ENCODE measurements at regions not wholly inside any gene's neighbourhood (a gene's known extent, or its start where the extent isn't known, plus 50 kb on each side); places are given as distances from the start of the nearest gene placed in this dataset.

DNA sequence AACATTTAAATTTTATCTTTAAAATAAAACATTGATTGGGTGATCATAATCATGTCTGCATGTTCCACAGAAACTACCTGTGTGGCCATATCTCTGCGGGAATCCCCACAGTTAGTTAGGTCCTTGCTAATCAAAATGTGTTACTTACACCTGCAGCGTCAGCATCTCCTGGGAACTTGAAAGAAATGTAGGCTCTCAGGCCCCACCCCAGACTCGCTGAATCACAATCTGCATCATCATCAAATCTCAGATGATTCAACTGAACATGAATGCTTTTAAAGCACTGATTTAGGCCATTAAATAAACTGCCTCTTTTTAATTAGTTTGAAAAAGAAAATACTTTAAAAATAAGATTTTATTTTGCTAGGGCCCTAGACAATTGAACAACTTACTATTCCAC is 577.8 kb downstream of the PYDC2 start:
- Histone ChIP-seq H3K36me3 (ENCODE audit: control insufficient read depth in 2 of 2, insufficient read depth in 1 of 2, low read length in 2 of 2) (no peaks in the 10 kb centered on the region), H3K4me3 (ENCODE audit: low read depth, low read length) (no peak overlapping the region), H3K27ac (ENCODE audit: extremely low read depth, low read depth, low read length) (no peak overlapping the region), H3K9me3 (ENCODE audit: control insufficient read depth, insufficient read depth, low read depth, low read length) (no peaks in the 10 kb centered on the region), H3K4me1 (ENCODE audit: control insufficient read depth, insufficient read depth, low read length) (no peaks in the 10 kb centered on the region)
- TF ChIP-seq KLF1 (tag by site-specific recombination; IDR thresholded peaks at IDR 0.05) (no peak), ZNF624 (tag by site-specific recombination; IDR thresholded peaks at IDR 0.05) (no peak), SP2 (tag by site-specific recombination; IDR thresholded peaks at IDR 0.05) (no peak), KLF9 (tag by site-specific recombination; IDR thresholded peaks at IDR 0.05; ENCODE audit: low read depth) (no peak), ZNF138 (tag by site-specific recombination; IDR thresholded peaks at IDR 0.05; ENCODE audit: borderline replicate concordance) (no peak), ZNF707 (tag by site-specific recombination; IDR thresholded peaks at IDR 0.05) (no peak), ZBTB21 (tag by site-specific recombination; IDR thresholded peaks at IDR 0.05) (no peak), ZBTB20 (tag by site-specific recombination; IDR thresholded peaks at IDR 0.05) (no peak), ZNF19 (tag by site-specific recombination; IDR thresholded peaks at IDR 0.05; ENCODE audit: low read depth) (no peak), SETDB1 (IDR thresholded peaks at IDR 0.05; ENCODE audit: insufficient read length, low read length) (no peak), ZNF514 (tag by site-specific recombination; IDR thresholded peaks at IDR 0.05) (no peak), ZNF221 (tag by site-specific recombination; IDR thresholded peaks at IDR 0.05; ENCODE audit: borderline replicate concordance) (no peak), ZNF580 (tag by site-specific recombination; IDR thresholded peaks at IDR 0.05) (no peak)
- TF ChIP-seq, protein P1, sequence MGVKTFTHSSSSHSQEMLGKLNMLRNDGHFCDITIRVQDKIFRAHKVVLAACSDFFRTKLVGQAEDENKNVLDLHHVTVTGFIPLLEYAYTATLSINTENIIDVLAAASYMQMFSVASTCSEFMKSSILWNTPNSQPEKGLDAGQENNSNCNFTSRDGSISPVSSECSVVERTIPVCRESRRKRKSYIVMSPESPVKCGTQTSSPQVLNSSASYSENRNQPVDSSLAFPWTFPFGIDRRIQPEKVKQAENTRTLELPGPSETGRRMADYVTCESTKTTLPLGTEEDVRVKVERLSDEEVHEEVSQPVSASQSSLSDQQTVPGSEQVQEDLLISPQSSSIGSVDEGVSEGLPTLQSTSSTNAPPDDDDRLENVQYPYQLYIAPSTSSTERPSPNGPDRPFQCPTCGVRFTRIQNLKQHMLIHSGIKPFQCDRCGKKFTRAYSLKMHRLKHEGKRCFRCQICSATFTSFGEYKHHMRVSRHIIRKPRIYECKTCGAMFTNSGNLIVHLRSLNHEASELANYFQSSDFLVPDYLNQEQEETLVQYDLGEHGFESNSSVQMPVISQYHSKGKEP (tag by site-specific recombination; IDR thresholded peaks at IDR 0.05): no peak
- CTCF ChIA-PET: no interaction called here
- POLR2A ChIA-PET: no interaction called here

GRCh38 chr3:192039593-192039992 is 578.6 kb downstream of the PYDC2 start:
- TF ChIP-seq, protein P2, sequence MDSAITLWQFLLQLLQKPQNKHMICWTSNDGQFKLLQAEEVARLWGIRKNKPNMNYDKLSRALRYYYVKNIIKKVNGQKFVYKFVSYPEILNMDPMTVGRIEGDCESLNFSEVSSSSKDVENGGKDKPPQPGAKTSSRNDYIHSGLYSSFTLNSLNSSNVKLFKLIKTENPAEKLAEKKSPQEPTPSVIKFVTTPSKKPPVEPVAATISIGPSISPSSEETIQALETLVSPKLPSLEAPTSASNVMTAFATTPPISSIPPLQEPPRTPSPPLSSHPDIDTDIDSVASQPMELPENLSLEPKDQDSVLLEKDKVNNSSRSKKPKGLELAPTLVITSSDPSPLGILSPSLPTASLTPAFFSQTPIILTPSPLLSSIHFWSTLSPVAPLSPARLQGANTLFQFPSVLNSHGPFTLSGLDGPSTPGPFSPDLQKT (IDR thresholded peaks at IDR 0.05; ENCODE audit: borderline replicate concordance, low read depth, low read length): no peak
- TF ChIP-seq ZFP41 (tag by site-specific recombination; IDR thresholded peaks at IDR 0.05; ENCODE audit: borderline replicate concordance) (no peak), ZNF530 (tag by site-specific recombination; IDR thresholded peaks at IDR 0.05; ENCODE audit: low read depth) (no peak), ZNF341 (tag by site-specific recombination; IDR thresholded peaks at IDR 0.05; ENCODE audit: low read depth) (no peak), ZNF239 (tag by site-specific recombination; IDR thresholded peaks at IDR 0.05) (no peak), ZNF37A (tag by site-specific recombination; IDR thresholded peaks at IDR 0.05) (no peak), ZNF214 (tag by site-specific recombination; IDR thresholded peaks at IDR 0.05; ENCODE audit: borderline replicate concordance) (no peak), ZNF596 (tag by site-specific recombination; IDR thresholded peaks at IDR 0.05) (no peak), ZNF18 (tag by site-specific recombination; IDR thresholded peaks at IDR 0.05) (no peak), ZNF514 (tag by site-specific recombination; IDR thresholded peaks at IDR 0.05) (no peak), ZNF223 (tag by site-specific recombination; IDR thresholded peaks at IDR 0.05) (no peak), ZNF366 (tag by site-specific recombination; conservative IDR thresholded peaks at IDR 0.05) (no peak)
- TF ChIP-seq, protein P3, sequence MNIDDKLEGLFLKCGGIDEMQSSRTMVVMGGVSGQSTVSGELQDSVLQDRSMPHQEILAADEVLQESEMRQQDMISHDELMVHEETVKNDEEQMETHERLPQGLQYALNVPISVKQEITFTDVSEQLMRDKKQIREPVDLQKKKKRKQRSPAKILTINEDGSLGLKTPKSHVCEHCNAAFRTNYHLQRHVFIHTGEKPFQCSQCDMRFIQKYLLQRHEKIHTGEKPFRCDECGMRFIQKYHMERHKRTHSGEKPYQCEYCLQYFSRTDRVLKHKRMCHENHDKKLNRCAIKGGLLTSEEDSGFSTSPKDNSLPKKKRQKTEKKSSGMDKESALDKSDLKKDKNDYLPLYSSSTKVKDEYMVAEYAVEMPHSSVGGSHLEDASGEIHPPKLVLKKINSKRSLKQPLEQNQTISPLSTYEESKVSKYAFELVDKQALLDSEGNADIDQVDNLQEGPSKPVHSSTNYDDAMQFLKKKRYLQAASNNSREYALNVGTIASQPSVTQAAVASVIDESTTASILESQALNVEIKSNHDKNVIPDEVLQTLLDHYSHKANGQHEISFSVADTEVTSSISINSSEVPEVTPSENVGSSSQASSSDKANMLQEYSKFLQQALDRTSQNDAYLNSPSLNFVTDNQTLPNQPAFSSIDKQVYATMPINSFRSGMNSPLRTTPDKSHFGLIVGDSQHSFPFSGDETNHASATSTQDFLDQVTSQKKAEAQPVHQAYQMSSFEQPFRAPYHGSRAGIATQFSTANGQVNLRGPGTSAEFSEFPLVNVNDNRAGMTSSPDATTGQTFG (tag by site-specific recombination; IDR thresholded peaks at IDR 0.05; ENCODE audit: borderline replicate concordance): no peak
- H3K4me1 ChIP-seq (ENCODE audit: control insufficient read depth, insufficient read depth, low read length): no peaks in the 10 kb centered on the region
- H3K36me3 ChIP-seq (ENCODE audit: control insufficient read depth in 2 of 2, insufficient read depth in 1 of 2, low read length in 2 of 2): no peaks in the 10 kb centered on the region
- no peak overlapping the region for H3K4me3 ChIP-seq (ENCODE audit: low read depth, low read length)
- CTCF ChIA-PET: no interaction called here
- H3K27ac ChIP-seq (ENCODE audit: extremely low read depth, low read depth, low read length): no peak overlapping the region
- POLR2A ChIA-PET: no interaction called here
- H3K9me3 ChIP-seq (ENCODE audit: control insufficient read depth, insufficient read depth, low read depth, low read length): no peaks in the 10 kb centered on the region

All from HEK293 (cell line).